Activated naive CD4-positive, alpha-beta T cell (primary cell): ENCODE measurements at regions not wholly inside any gene's neighbourhood (a gene's known extent, or its start where the extent isn't known, plus 50 kb on each side); places are given as distances from the start of the nearest gene placed in this dataset.

ENCODE experiments used
- DNase-seq, 4 experiments: peaks; one replicate each; lab custom pipeline; 2025; lab: John Stamatoyannopoulos, UW

DNA sequence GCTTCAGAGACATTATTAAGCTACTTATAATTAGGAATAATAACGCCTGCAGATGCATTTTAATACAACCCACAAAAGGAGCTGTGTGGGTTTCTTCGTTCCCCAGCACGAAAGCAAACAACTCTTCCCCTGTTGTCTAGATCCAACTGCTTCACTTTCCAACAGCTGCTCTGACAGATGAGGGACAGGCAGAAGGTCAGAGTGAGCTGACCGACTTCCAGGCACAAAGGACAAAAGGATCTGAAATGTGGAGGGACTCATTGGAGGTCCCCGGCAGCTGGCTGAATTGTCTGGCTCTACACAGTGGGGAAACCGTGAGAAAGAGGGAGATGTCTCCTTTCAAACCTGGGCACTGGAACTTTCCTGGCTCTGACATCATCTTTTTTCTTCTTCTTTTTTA lies 79.1 kb upstream of the ALDH1B1 start:
- DNase-seq: no peak

DNA sequence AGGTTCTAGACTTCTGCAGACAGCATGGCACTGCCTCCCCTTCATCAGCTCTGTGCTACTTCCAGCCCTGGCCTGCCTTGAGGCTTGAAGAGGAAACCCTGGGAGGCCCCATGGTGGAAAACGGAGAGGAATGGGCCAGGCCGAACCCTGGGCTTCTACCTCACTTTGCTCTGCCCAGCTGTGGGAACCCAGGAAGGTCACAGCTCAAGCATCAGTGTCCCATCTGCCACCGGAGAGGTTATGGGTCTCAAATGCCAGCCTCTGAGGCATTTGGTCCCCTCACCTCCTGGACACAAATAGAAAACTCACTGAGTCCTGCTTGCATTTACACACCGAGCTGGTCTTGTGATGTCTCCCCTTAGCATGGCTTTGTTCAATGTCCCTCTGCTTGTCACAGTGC lies 80.1 kb upstream of the ALDH1B1 start:
- no peak for DNase-seq

DNA sequence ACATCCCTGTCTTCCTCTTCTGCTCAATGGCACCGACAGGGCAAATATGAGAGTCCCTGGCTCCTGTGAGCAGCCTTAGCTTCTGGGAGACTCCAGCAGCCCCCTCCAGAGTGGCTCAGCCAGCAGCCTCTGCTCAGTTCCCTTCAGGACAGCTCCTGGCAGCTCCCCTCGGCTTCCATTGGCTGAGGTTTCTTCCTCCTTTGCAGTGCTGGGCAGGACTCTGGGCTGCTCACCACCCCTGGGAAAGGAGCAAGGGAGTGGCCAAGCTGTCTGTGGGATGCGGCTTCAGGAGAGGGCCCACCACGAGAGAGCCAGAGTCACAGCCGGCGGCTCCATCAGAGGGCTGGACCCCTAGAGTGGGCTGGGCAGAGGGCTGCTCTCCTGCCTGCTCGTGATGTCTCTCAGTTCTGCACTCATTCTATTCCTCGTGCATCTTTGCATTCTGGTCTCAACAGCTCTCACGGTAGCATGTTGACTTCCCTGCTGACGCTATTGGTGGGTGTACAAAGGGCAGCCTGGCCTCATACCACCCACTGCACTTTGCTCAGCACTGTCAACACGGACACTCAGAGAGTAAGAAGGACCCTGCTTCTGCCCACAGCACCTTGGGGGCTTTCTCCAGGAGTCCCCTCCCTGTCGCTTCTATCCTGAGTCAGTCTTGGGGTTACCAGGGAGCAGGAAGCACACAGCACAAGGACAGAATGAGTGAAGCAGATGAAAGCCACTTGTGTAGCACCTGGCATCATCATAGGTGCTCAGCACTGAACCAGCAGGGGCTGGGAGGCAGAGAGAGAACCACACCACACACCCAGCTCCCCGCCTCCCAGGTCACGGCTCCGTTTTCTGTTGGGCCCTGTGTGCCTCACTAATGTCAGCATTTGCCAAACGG lies 80.9 kb upstream of the ALDH1B1 start:
- DNase-seq: no peak

DNA sequence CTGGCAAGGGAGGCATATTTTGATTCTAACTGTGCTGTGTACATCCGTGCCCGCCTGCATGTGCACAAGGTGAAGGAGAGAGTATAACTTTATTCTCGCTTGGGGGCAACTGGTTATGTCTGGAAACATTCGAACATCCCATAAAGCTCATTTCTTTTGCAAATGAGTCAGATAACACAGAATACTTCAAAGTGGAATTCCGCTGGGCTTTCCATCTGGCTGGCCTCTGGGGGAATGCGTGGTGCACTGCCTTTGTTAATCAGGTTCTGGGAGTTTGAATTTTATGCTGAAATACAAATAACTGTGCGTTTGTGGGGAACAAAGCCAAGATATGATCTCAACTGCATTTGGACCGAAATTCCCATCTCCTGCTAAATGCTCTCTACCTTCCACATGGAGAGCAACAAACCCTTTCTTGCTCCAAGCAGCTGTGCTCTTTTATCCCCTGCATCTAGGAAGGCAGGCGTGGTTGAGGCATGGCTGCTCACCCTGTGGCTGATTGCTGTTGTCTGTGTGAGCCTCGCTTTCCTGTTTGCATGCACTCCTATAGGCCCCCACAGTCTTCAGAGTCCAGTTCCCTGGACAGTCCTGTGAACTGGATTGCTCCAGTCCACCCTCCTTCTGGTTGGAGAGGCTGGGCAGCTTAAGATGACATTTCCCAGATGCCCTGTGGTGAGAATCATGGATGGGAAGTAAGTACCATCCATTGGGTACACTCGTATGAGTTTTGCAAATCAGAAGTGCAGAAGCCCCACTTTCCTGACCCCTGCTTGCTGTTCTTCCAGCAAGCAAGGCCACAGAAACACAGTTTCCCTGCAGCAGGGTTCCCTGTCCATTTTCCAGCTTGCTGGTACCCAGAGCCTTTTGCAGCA lies 82.9 kb upstream of the ALDH1B1 start:
- DNase-seq: no peak

DNA sequence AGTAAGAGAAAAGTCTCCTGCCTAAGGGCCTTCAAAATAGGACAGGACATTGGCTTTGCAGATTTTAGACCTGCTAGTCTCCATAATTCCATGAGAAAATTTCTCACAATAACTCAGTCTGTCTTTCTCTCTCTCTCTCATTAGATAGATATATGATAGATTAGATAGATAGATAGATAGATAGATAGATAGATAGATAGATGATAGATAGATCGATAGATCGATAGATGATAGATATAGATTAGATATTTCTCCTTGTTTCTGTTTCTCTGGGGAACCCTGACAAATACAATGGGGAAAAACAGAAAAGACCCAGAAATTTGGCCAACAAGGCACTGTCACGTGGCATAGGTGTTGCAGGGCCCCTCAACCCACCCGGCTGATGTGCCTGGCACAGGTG lies 84.4 kb upstream of the ALDH1B1 start:
- DNase-seq: no peak

DNA sequence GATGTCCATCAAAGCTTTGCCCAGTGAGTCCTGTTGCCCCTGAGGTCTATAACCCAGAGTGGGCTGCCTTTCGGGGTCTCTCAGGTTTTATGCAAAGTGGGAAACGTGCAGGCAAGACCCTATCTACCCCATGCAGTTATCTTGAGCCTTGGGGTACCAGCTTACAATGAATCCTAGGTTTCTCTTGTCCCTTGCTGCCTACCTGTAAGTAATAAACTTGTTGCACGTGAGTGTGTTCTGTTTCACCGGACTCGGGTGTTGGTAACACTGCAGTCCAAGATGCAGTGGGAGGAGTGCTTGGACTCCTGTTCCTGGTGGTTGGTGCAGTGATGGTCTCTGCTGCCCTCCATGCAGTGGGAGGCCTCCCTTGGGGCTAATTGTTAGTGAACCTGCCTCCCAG lies 85.6 kb upstream of the ALDH1B1 start:
- DNase-seq: no peak

DNA sequence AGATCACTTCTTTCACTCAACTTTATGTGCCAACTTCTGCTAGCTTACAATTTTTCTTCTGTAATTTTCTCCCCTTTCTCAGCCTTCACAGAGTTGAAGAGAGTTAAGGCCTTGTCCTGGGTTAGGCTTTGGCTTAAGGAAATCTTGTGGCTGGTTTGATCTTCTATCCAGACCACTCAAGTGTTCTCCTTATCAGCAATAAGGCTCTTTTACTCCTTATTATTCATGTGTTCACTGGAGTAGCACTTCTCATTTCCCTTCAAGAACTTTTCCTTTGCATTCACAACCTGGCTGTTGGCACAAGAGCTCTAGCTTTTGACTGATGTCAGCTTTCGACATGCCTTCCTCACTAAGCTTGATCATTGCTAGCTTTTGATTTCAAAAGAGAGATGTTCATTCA lies 86.9 kb upstream of the ALDH1B1 start:
- DNase-seq: no peak

DNA sequence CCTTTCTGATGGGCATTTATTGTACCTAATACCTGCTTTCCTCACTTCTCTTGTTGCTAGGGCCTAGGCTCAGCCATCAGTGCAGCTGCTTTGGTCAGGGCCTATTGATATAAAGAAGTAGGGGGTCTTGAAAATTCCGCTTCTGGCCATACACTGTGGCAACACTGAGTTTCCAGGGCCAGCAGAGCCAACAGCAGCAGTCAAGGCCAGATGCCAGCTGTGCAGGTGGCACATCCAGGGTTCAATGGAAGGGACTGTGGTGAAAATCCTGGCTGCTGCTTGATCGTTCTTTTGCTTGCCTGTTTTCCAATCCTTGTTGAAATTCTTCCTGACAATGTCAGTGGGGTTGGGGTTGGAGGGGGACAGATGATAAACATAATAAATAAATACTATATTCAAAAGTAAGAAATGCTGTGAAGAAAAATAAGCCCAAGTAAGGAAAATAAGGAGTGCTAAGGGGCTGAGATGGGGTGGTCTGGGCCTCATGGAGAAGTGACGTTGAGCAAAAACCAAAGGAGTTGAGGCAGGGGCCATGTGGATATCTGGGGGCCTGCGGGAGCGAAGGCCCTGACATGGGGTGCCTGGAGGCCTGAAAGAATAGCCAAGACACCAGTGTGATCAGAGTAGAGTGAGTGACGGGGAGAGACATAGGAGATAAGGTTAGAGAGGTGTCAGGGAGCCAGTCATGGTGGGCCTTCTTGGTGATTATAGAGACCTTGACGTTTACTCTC lies 91.0 kb upstream of the ALDH1B1 start:
- no peak for DNase-seq

DNA sequence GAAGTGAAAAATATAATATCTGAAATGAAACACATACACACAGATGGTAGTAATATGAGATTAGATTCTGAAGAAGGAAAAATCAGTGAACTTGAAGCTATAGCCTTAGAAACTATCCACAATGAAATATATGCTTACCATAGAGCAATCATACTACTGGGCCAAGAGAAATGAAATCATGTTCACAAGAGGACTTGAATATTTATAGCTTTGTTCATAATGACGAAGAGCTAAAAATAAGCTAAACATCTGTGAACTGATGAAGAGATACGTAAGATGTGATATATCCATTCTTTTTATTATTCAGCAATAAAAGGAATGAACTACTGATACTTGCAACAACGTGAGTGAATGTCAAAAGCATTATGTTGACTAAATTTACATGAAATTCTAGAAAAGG lies 92.6 kb upstream of the ALDH1B1 start:
- no peak for DNase-seq

DNA sequence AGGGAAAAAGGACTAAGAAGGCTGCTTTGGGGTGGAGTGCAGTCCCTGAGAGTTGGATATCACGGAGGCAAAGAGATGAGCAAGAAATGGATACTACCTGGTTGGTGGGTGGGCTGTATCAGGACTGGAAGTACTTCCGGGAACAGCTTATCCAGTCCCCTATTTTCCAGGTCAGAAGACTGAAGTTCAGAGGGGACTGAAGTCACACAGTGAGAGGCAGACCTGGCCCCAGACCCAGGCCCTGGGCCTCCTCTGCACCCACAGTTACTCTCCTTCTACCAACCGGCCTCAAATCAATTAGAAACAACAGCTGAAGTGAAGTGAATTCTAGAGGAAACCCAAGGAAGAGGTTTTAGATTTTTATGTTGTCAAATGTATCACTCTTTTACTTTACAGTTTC lies 93.6 kb upstream of the ALDH1B1 start:
- no peak for DNase-seq

DNA sequence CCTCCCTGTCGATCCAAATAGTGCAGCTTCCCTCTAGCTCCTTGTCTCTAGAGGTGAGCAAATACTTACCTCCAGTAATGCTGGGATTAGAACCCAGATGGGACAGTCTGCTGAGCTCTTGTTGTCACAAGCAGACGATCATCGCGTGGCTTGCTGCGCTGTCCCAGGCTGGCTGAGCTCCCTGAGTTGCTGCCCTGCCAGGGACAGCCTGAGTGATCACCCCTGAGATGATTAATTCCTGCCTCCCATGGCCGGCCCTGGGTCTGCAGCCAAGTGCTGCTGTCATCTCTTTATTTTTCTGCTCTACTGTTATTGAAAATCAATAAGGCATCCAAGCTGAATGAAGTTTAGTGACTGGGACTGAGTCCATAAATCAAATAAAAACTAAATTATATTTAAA lies 94.0 kb upstream of the ALDH1B1 start:
- no peak for DNase-seq

DNA sequence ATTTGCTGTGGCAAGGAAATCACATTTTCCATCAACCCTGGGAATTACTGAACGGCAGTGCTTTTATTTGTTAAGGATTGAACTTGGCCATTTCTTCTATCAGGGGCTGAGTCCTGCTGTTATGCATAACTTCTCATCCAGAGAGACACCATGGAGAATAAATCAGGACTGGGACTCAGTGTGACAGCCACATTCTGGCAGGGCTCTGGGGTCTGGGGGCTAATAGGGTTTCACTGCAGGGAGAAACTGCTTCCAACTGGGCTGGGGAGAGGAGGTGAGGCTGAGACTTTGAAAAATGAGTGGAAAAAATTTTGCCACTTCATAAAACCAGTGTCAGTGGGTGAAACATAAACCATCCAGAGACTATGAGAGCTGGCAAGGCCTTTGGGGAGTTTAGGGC lies 95.7 kb upstream of the ALDH1B1 start:
- no peak for DNase-seq

DNA sequence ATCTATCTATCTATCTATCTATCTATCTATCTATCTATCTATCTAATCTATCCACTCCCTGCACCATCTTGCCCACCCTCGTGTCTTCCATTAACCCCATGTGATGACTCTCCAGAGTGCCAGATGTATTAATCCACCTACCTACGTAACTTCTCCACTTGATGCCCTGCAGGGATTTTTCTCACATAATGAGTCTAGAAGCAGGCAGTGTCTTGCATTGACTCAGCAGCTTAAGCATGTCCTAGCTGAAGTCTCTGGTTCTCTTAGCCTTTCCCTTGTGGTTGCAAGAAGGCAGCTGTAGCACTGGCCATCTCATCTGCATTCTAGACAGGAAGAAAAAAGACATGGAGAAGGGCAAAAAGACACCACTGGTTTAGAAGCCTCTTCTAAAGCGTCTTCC lies 96.7 kb upstream of the ALDH1B1 start:
- DNase-seq: no peak

DNA sequence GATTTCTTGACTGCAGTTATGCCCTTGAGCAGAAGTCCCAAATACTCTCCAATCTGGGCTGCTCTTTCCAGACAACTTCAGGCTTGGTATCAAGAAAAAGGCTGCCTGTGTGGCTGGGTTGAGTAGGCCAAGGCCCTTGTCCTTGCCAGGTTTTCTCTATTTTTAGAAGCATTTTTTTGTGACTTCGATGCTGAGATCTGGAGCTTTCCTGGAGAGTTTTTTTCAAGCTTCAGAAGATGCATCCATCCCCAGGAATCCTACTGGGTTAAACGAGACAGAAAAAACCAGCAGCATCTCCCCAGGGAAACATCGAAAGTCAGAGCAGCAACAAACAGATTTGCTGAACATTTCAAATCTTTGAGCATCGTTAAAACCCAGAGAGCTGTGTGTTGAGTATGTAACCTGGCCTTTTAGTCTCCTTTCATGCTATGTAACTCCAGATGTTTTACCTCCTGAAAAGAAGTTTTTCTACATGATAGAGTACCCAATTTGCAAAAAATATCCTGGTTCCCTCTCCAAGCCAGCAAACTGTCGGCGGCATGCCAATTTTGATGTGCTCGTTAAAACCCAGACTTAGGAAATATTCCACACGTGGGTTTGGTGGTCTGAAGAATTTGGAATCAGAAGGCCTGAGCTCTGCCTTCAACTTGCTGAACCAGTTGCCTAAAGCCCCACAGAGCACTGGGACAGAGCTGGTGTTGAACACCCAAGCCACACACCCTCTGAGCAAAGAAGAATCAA lies 98.1 kb upstream of the ALDH1B1 start:
- no peak for DNase-seq

DNA sequence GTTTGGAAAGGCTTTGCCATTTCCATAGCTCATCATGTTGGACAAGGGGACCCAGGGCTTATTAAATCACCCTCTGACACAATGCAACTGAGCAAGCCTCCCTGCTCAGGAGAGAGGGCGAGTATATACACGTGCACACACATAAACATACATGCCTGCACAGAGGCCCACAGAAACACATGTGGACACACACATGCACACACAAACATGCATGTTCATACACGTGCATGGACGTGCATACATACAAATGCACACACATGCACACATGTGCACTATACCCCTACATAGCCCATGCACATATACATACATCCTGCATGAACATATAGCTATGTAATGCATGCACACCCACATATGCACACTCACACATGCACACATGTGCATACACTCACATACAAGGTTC lies 99.5 kb upstream of the ALDH1B1 start:
- DNase-seq: no peak

DNA sequence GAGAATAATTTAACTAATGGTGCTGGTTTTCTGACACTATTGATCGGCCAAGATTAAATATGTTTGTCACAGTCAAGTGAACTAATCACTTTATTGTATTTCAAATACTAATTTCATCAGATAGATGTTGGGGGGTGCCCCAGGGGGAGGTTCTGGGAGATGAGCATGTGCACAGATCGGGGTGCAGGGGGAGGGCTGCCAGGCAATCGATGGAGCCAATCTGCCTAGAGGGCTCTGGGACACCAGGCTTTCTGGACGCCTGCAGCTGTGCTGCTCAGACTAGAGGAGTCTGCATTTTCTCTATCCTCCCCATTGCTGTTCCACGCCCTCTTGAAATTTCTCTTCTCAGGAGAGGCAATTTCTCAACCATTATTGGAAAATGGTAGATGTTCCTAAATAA lies 100.0 kb upstream of the ALDH1B1 start:
- DNase-seq: no peak

DNA sequence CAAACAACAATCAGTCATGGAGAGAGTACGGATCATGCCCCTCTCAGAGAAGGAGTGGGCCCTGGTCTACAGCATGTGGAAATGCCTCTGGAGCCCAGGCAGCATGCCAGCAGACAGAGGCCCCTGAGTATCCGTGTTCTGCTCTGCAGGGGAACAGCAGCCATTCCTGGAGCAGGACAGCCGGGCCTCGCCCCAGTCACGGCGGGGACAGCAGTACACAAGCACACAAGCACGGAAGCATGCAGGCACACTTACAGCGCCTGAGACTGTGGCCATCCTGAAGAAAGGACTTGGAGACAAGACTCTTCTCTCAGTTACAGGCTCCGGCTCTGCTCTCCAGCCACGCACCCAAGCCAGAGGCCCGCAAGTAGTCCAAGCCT lies 102.6 kb upstream of the ALDH1B1 start:
- DNase-seq: no peak

DNA sequence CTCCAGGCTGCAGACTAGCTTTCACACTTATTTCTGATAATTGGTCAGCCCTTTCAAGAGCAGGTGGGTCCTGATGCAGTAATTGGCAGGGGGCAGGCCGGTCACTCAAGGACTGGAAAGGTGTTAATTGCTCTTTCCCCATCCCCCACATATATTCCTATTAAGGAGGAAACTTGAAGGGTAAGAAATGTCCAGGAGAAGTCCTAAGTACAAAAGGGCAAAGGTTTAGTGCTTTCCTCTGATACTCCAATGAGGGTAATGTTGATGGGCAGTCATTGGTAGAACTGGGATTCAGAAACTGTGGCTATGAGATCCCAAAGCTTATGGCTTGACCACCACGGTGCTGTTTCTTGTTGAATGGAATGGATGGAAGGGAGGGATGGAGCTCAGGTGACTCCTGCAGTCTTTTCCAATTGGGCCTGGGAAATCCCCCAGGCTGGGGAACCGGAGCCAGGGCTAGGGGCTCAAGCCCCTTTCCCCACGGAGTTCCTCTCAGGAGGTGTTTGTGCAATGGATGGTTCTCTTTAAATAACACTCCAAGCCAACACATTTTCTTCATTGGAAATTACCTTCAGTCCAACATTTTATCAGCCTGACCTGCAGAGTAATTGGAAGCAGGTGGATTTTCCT lies 103.2 kb upstream of the ALDH1B1 start:
- no peak for DNase-seq

DNA sequence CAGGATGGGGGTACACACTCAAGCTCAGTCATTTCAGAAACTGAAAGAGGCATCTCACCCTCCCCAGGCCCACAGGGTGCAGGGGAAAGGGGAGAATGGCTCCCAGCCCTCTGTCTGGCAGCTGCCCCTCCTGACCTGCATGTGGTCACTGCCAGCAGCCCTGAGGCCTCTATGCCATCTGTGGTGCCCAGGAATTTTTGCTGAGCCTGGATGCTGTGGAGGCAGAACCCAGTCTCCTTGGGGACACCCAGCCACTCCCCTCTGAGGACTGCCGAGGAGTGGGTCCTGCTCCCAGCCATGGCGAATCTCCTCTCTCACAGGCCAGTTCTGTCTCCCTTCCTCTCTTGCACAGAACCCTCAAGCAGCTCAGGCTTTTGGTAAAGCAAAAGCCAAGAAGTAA lies 104.0 kb upstream of the ALDH1B1 start:
- DNase-seq: no peak

DNA sequence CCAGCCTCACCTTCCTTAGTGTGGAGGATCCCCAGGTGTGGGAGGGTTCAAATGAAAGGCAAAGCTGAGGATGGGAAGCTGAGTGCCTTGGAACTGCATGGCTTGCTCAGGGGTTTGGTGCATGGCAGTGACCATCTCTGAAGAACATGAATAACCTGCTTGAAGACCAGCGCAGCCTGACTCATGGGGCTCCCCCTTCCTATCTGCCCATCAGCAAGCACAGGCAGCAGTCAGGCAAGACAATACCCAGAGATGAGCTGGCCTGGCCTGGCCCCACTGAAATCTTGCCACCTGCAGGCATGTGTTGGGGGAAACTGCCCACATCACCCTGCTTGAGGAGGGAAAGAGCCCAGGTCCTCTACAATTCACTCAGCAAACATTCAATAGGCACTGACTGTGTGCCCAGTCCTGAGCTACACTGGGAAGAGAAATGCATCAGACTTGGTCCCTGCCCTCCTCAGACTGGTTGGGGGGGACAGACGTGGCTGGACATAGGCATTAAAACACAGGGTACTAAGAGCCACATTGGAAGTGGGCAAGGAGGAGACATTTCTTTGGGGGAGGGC lies 105.0 kb upstream of the ALDH1B1 start:
- no peak for DNase-seq

DNA sequence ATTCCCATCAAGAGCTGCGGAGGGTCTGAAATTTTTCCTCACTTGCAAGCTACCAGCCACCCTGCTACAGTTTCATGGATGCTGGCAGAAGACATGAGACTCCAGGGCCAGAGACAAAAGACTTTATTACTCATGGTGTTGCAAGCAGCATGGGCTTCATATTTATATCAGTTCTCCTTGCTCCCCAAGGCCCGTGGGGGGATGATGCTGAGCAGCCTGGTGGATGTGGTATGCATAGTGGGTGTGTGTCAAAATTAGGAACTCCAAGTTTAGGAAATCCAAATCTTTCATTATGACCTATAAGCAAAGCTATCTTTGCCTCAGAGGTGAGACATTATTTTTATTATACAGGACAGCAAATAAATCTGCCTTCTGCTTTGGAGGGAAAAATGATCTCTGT lies 105.7 kb upstream of the ALDH1B1 start:
- no peak for DNase-seq
